ENCODE measurements at regions not wholly inside any gene's neighbourhood (a gene's known extent, or its start where the extent isn't known, plus 50 kb on each side); places are given as distances from the start of the nearest gene placed in this dataset.

DNA sequence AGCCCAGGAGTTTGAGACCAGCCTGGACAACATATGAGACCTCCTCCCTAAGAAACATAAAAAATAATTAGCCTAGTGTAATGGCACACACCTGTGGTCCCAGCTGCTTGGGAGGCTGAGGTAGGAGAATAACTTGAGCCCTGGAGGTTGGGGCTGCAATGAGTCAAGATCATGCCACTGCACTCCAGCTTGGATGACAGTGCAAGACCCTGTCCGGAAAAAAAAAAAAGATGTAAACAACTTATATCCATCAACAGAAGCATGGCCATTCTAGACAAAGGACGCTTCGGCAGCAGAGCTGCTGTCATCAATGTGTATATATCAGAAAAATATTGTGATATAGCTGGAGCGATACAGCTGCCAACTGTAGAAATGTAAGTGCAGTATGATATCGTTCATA is 59.6 kb upstream of the ARID1B start:
- TF ChIP-seq, protein P1, sequence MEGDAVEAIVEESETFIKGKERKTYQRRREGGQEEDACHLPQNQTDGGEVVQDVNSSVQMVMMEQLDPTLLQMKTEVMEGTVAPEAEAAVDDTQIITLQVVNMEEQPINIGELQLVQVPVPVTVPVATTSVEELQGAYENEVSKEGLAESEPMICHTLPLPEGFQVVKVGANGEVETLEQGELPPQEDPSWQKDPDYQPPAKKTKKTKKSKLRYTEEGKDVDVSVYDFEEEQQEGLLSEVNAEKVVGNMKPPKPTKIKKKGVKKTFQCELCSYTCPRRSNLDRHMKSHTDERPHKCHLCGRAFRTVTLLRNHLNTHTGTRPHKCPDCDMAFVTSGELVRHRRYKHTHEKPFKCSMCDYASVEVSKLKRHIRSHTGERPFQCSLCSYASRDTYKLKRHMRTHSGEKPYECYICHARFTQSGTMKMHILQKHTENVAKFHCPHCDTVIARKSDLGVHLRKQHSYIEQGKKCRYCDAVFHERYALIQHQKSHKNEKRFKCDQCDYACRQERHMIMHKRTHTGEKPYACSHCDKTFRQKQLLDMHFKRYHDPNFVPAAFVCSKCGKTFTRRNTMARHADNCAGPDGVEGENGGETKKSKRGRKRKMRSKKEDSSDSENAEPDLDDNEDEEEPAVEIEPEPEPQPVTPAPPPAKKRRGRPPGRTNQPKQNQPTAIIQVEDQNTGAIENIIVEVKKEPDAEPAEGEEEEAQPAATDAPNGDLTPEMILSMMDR (IDR thresholded peaks at IDR 0.05): no peak
- TF ChIP-seq POLR2A (IDR thresholded peaks at IDR 0.05): no peak
